ENCODE measurements at regions not wholly inside any gene's neighbourhood (a gene's known extent, or its start where the extent isn't known, plus 50 kb on each side); places are given as distances from the start of the nearest gene placed in this dataset.

- Histone ChIP-seq H3K4me3 (no peak overlapping the region), H3K27me3 (replicated peaks; ENCODE audit: insufficient read depth) (no peaks in the 10 kb centered on the region), H3K9me3 (no peaks in the 10 kb centered on the region), H3K4me1 (replicated peaks) (no peaks in the 10 kb centered on the region), H3K27ac (no peak overlapping the region), H3K36me3 (no peaks in the 10 kb centered on the region)
- WGBS, result 68% methylated on average over 6 of the region's 6 CpGs
- DNase-seq (ENCODE audit: low spot score), result no peak
- TF ChIP-seq POLR2A (IDR thresholded peaks at IDR 0.05), result no peak
- no peak for TF ChIP-seq CTCF (IDR thresholded peaks at IDR 0.05)
- no peak for TF ChIP-seq POLR2AphosphoS5 (IDR thresholded peaks at IDR 0.05)
- intact Hi-C loops (cut with DNase I), result no loop called here
Measured at GRCh38 chr15:72836676-72837330, 53.2 kb upstream of the ADPGK start.

GRCh38 chr15:72835294-72835890 is 51.8 kb upstream of the ADPGK start:
- H3K4me3 ChIP-seq, result no peak overlapping the region
- H3K36me3 ChIP-seq, result no peaks in the 10 kb centered on the region
- H3K27me3 ChIP-seq (replicated peaks; ENCODE audit: insufficient read depth), result no peaks in the 10 kb centered on the region
- H3K4me1 ChIP-seq (replicated peaks), result no peaks in the 10 kb centered on the region
- no peak for DNase-seq (ENCODE audit: low spot score)
- no peak overlapping the region for H3K27ac ChIP-seq
- H3K9me3 ChIP-seq, result no peaks in the 10 kb centered on the region
- peak in 2 of 4 experiments; percentile 26 to 28 for TF ChIP-seq CTCF (IDR thresholded peaks at IDR 0.05)
- TF ChIP-seq POLR2AphosphoS5 (IDR thresholded peaks at IDR 0.05), result no peak
- TF ChIP-seq POLR2A (IDR thresholded peaks at IDR 0.05), result no peak
- intact Hi-C loops (cut with DNase I), result no loop called here

GRCh38 chr15:72833561-72833960 is 50.0 kb upstream of the ADPGK start:
- no peak for DNase-seq (ENCODE audit: low spot score)
- Histone ChIP-seq H3K27ac (no peak overlapping the region), H3K9me3 (no peaks in the 10 kb centered on the region), H3K4me1 (replicated peaks) (no peaks in the 10 kb centered on the region), H3K27me3 (replicated peaks; ENCODE audit: insufficient read depth) (no peaks in the 10 kb centered on the region), H3K4me3 (no peak overlapping the region), H3K36me3 (no peaks in the 10 kb centered on the region)
- 56% methylated on average over 2 of the region's 2 CpGs for WGBS
- intact Hi-C loops (cut with DNase I), result no loop called here
- TF ChIP-seq POLR2A (IDR thresholded peaks at IDR 0.05) (no peak), POLR2AphosphoS5 (IDR thresholded peaks at IDR 0.05) (no peak), CTCF (IDR thresholded peaks at IDR 0.05) (no peak)

All from prostate gland (tissue), 2 donors.